CD4-positive, alpha-beta T cell treated with Interleukin-15 for 4 hours (primary cell): ENCODE measurements at regions not wholly inside any gene's neighbourhood (a gene's known extent, or its start where the extent isn't known, plus 50 kb on each side); places are given as distances from the start of the nearest gene placed in this dataset.

Experiments
- DNase-seq: peaks from one replicate; pipeline ENCODE4 v3.0.0-alpha.2; 2020; ENCODE audit warnings: low spot score

- no peak for DNase-seq
These were observed 130.3 kb upstream of the NUDT7 start for GRCh38 chr16:77592021-77592420.

DNA sequence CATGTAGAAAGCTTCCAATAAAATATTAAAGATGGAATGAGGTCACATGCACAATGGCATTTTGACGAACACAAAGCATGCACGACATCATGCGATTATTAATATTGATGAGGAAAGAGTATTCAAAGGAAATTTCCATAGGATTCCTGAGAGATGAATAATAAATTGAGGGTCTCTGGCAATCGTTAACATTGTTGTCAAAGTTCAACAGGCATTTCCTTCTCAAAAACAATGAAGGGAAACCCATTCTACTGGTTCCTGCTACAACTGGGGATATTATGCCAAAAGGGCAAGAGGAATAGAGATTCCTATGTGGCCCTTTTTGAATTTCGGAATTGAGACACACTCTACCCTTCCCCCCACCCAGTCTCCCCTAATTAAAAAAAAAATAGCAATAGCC lies 128.3 kb upstream of the NUDT7 start:
- DNase-seq = no peak

- DNase-seq = no peak
These were observed 127.3 kb upstream of the NUDT7 start for GRCh38 chr16:77594799-77595596.

DNA sequence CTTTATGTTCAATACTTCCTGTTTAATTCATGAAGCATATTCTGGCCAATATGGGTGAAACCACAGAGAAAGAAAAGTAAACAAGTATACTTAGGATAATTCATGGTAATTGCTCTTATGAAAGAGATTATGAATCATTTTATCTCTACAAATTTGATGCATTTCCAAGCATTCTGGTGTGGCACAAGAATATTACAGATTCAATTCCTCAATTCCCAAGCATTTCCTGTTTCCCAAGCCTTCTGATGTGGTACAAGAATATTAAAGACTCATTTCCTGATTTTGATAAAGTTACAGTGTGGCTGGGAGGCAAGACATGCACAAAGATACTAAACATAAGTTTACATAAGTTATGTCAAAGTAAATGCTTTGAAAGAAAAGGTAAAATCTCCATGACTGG lies 126.1 kb upstream of the NUDT7 start:
- no peak for DNase-seq

GRCh38 chr16:77599793-77600415 lies 122.4 kb upstream of the NUDT7 start:
- DNase-seq = peak; percentile 9

- no peak for DNase-seq
These were observed 121.8 kb upstream of the NUDT7 start for GRCh38 chr16:77600555-77600954.

- DNase-seq = no peak
These were observed 118.7 kb upstream of the NUDT7 start for GRCh38 chr16:77603656-77604055.

DNA sequence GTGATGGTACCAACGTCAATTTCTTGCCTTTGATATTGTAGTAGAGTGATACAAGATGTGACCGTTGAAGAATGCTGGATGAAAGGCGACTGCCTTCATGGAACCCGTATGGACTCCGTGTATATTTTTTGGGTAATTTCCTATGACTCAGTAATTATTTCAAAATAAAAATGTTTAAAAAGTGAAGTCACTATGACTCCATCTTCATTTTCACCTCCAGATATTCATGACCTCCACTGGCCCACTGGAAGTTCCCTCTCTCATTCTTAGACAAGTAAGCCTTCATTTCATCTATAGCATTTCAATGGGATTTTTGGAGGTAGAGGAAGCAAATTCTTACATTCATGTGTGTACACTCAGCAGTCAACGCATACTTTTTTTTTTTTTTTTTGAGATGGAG lies 111.8 kb upstream of the NUDT7 start:
- DNase-seq = no peak

GRCh38 chr16:77611386-77611785 lies 110.9 kb upstream of the NUDT7 start:
- no peak for DNase-seq

DNA sequence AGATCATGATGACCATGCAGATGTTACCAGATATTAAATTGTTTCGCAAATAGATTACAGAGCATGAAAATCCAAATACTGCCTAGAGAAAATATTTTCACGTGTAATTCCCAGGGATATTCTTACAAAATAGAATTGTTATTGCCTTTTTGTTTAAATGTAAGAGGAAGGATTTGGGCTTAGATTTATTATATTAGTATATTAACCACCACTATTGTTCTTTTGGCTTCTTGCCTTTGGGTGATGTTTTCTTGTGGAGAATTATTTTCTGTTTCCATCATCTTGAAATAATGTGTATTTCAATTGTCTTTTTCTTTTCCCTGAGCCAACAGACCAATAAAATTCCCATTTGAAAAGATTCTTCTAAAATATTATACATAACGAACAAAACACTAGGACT lies 109.7 kb upstream of the NUDT7 start:
- DNase-seq = no peak

- DNase-seq = no peak
These were observed 109.2 kb upstream of the NUDT7 start for GRCh38 chr16:77613095-77613494.

DNA sequence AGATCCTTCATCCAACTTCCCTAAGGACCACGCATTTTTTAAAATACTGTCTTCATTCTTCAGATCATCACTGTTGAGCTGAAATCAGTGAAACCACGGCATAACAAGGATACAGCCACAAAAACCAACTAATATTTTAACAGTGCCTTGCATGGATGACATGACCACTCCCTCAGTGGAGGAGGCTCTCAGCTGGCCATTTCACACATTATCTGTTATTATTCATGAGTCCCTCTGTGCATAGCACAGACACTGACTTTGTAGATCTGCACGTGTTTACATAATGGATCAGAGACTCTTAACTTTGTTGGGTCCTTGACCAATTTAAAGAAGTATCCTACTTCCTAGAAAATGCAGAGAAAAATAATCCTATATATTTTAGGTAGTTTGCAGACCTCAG lies 104.8 kb upstream of the NUDT7 start:
- no peak for DNase-seq

DNA sequence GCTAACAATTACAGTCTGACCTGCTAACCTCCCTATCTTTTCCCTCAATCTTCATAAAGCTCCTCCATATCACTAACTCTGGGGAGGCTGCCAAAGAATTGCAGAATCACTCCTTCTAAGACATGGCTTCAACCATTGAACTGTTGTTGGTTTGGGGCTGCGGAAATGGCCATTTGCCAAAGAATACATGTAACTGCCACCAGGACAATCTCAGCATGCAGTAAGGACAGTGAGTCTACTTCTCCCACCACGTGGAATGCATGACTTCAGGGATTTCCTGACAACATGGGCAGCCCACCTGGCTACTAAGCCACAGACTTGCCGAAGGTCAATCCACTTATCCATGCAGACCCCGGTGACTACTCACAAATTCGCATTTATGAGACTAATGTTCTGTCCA lies 104.3 kb upstream of the NUDT7 start:
- DNase-seq = no peak

DNA sequence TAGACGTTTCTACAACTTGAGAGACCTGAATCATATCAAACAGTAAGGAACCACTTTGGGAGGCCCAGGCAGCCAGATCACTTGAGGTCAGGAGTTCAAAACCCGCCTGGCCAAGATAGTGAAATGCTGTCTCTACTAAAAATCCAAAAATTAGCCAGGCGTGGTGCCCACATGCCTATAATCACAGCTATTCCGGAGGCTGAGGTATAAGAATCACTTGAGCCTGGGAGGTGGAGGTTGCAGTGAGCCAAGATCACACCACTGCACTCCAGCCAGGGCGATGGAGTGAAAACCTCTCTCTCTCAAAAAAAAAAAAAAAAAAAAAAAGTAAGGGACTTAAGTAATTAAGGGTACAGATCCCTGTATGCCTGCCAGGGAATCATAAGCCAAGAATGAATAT lies 103.4 kb upstream of the NUDT7 start:
- no peak for DNase-seq

GRCh38 chr16:77624085-77624484 lies 98.2 kb upstream of the NUDT7 start:
- no peak for DNase-seq

DNA sequence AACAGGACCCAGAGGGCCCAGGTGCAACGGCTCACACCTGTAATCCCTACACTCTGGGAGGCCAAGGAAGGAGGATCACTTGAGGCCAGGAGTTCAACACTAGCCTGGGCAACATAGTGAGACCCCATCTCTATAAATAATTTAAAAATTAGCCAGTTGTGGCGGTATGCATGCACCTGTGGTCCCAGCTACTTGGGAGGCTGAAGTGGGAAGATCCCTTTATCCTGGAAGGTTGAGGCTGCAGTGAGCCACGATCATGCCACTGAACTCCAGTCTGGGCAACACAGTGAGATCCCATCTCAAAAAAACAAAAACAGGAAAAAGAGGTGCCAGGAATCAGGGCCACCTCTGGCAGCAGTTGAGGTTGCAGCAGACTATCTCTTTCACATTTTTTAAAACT lies 85.7 kb upstream of the NUDT7 start:
- DNase-seq = no peak

- DNase-seq = no peak
These were observed 84.4 kb upstream of the NUDT7 start for GRCh38 chr16:77637940-77638339.

DNA sequence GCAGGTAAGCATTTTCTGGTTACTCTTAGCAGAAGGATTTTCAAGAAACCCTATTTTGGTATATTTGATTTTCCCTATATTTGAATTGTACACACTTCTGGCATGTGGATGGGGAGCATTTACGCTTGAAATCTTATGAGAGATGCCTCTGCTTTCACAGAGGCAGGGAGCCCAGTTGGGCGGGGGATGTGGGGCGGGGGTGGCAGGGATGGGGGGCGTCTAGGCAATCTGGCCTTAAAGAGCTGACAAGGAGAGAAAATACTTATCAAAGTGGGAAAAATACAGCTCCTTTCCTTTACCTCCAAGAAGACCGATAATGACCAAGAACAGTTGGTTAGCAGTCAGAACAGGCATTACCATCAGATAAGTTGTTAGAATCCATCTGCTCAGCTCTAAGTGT lies 79.1 kb upstream of the NUDT7 start:
- no peak for DNase-seq

DNA sequence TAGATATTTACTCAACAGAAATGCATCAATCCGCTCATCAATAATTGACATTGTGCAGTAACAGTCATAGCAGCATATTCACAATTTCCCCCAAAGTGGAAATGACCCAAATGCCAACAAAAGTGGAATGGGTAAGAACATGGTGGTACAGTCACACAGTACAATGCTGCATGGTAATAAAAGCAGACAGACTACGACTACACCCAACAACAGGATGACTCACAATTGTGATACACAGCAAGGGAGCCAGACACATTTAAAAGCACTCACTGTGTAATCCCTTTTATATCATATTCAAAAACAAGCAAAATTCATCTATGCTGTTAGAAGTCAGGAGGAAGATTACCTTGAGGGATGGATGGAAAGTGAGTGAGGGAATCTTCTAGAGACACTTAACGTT lies 76.5 kb upstream of the NUDT7 start:
- no peak for DNase-seq

DNA sequence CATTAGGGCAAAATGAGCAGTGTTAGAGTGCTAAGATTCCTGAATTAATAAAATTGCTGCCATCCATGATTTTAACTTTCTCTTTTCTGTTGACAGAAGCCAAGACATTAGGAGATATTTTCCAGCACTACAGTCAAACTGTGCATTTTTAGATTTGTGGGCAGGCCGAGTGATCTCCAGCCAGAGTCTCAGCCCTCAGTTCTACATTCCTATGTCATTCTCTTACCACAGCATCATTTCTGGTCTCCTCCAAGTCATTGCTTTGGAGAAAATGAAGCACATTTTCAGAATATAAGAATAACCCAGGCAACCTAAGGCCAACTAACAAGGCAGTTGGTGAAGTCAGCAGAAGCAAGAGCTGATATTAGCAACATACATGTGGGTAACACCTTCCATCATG lies 74.6 kb upstream of the NUDT7 start:
- no peak for DNase-seq

- DNase-seq = no peak
These were observed 71.6 kb upstream of the NUDT7 start for GRCh38 chr16:77650761-77651160.

GRCh38 chr16:77652399-77652798 lies 69.9 kb upstream of the NUDT7 start:
- no peak for DNase-seq

GRCh38 chr16:77657016-77657415 lies 65.3 kb upstream of the NUDT7 start:
- DNase-seq = no peak

DNA sequence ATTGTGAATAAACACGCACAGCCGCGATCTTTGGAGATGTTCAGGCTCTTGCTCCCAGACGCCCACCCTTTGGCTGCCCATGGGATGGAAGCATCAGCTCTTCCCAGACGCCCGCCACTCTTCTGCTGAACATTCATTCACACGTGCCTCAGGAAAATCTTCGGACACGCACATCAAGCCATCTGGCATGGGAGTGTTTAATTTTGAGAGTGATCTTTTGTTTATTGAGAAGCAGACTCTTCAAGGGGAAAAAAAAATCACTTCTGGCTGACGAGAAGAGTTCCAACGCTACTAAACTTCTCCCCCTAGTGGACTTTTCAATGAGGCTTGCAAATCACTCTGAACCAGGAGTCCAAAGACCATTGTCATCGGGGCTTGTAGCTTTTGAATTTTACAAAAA lies 62.0 kb upstream of the NUDT7 start:
- DNase-seq = no peak
